ENCODE measurements at regions not wholly inside any gene's neighbourhood (a gene's known extent, or its start where the extent isn't known, plus 50 kb on each side); places are given as distances from the start of the nearest gene placed in this dataset.

DNA sequence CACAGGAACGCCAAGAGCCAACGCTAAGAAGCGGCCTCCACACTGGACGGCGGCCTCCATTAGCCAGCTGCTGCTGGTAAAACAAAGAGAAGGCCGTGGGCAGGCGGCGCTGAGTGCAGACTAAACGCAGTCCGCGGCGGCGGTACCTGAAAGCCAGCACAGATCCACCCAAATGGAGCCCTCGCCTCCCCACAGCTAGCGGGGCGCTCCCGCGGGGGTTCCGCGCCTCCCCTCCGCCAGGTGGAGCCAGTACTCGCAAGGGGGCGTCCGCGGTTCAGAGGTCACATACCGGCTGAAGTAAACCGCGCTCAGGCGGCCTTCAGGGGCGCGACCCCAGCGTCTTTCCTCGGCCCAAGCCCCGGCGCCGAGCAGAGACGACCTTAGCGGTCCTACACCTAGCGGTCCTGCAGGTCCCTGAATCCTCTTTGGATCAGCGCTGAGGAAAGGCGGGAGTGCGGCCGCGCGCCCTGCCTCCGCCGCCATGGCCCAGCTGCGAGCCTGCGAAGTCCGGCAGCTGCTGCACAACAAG lies 293.1 kb upstream of the ERBB4 start:
- TF ChIP-seq, protein P1, sequence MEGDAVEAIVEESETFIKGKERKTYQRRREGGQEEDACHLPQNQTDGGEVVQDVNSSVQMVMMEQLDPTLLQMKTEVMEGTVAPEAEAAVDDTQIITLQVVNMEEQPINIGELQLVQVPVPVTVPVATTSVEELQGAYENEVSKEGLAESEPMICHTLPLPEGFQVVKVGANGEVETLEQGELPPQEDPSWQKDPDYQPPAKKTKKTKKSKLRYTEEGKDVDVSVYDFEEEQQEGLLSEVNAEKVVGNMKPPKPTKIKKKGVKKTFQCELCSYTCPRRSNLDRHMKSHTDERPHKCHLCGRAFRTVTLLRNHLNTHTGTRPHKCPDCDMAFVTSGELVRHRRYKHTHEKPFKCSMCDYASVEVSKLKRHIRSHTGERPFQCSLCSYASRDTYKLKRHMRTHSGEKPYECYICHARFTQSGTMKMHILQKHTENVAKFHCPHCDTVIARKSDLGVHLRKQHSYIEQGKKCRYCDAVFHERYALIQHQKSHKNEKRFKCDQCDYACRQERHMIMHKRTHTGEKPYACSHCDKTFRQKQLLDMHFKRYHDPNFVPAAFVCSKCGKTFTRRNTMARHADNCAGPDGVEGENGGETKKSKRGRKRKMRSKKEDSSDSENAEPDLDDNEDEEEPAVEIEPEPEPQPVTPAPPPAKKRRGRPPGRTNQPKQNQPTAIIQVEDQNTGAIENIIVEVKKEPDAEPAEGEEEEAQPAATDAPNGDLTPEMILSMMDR (IDR thresholded peaks at IDR 0.05) = no peak
- no peak for TF ChIP-seq POLR2A (IDR thresholded peaks at IDR 0.05)

Data from lower leg skin (tissue), 3 donors.